Neuron (in vitro differentiated cells): ENCODE measurements at regions not wholly inside any gene's neighbourhood (a gene's known extent, or its start where the extent isn't known, plus 50 kb on each side); places are given as distances from the start of the nearest gene placed in this dataset.

Source experiments
- H2AFZ ChIP-seq: one replicate; pipeline ENCODE4 v1.6.1; 2013; ENCODE audit warnings: low read depth, mild to moderate bottlenecking, inconsistent platforms, low read length, moderate library complexity
- H3K27me3 ChIP-seq: one replicate; pipeline ENCODE4 v1.6.1; 2013; ENCODE audit warnings: low read length; ENCODE audit not compliant: insufficient read depth
- H3K36me3 ChIP-seq: one replicate; pipeline ENCODE4 v1.6.1; 2013; ENCODE audit warnings: low read length; ENCODE audit not compliant: insufficient read depth
- H3K4me1 ChIP-seq: one replicate; pipeline ENCODE4 v1.6.1; 2013; ENCODE audit warnings: low read length; ENCODE audit not compliant: insufficient read depth
- H3K4me3 ChIP-seq: 2 replicates; pipeline ENCODE4 v1.5.1; 2013; ENCODE audit warnings: mild to moderate bottlenecking, low read length, moderate library complexity
- H3K9me3 ChIP-seq: one replicate; pipeline ENCODE4 v1.6.1; 2013; ENCODE audit warnings: low read length

GRCh38 chr2:144959416-144959815 is 439.5 kb upstream of the ZEB2 start:
- no peaks in the 10 kb centered on the region for H3K36me3 ChIP-seq

GRCh38 chr2:144950899-144951560 is 431.1 kb upstream of the ZEB2 start:
- H3K27me3 ChIP-seq = no peaks in the 10 kb centered on the region
- no peaks in the 10 kb centered on the region for H3K9me3 ChIP-seq
- H3K4me1 ChIP-seq = peaks cover 6% of the 10 kb centered on the region
- no peaks in the 10 kb centered on the region for H3K36me3 ChIP-seq
- no peak overlapping the region for H2AFZ ChIP-seq
- no peak overlapping the region for H3K4me3 ChIP-seq

More at GRCh38 chr2:144959416-144959815, 439.5 kb upstream of the ZEB2 start:
- Histone ChIP-seq H3K4me1 (peaks cover 7% of the 10 kb centered on the region), H2AFZ (no peak overlapping the region), H3K9me3 (no peaks in the 10 kb centered on the region), H3K4me3 (no peak overlapping the region), H3K27me3 (no peaks in the 10 kb centered on the region)

GRCh38 chr2:144948205-144948855 is 428.4 kb upstream of the ZEB2 start:
- Histone ChIP-seq H3K36me3 (no peaks in the 10 kb centered on the region), H3K27me3 (no peaks in the 10 kb centered on the region), H3K4me1 (peaks cover 13% of the 10 kb centered on the region), H3K9me3 (no peaks in the 10 kb centered on the region), H3K4me3 (no peak overlapping the region), H2AFZ (no peak overlapping the region)

GRCh38 chr2:144947709-144948037 is 427.8 kb upstream of the ZEB2 start:
- no peaks in the 10 kb centered on the region for H3K9me3 ChIP-seq
- H3K4me1 ChIP-seq = peaks cover 13% of the 10 kb centered on the region
- no peak overlapping the region for H3K4me3 ChIP-seq
- H3K27me3 ChIP-seq = no peaks in the 10 kb centered on the region
- H2AFZ ChIP-seq = no peak overlapping the region
- H3K36me3 ChIP-seq = no peaks in the 10 kb centered on the region

- no peak overlapping the region for H3K4me3 ChIP-seq
Observed at GRCh38 chr2:144946263-144946662, 426.3 kb upstream of the ZEB2 start.

GRCh38 chr2:144944546-144945220 is 424.8 kb upstream of the ZEB2 start:
- Histone ChIP-seq H3K4me1 (peaks cover 7% of the 10 kb centered on the region), H3K4me3 (no peak overlapping the region), H2AFZ (no peak overlapping the region)

More at GRCh38 chr2:144946263-144946662, 426.3 kb upstream of the ZEB2 start:
- H3K27me3 ChIP-seq = no peaks in the 10 kb centered on the region
- peaks cover 11% of the 10 kb centered on the region for H3K4me1 ChIP-seq
- no peaks in the 10 kb centered on the region for H3K9me3 ChIP-seq
- H2AFZ ChIP-seq = no peak overlapping the region
- H3K36me3 ChIP-seq = no peaks in the 10 kb centered on the region

GRCh38 chr2:144943986-144944385 is 424.1 kb upstream of the ZEB2 start:
- no peak overlapping the region for H2AFZ ChIP-seq
- H3K4me1 ChIP-seq = peaks cover 7% of the 10 kb centered on the region
- no peak overlapping the region for H3K4me3 ChIP-seq
- H3K9me3 ChIP-seq = no peaks in the 10 kb centered on the region
- no peaks in the 10 kb centered on the region for H3K27me3 ChIP-seq
- no peaks in the 10 kb centered on the region for H3K36me3 ChIP-seq

More at GRCh38 chr2:144944546-144945220, 424.8 kb upstream of the ZEB2 start:
- Histone ChIP-seq H3K36me3 (no peaks in the 10 kb centered on the region), H3K9me3 (no peaks in the 10 kb centered on the region), H3K27me3 (no peaks in the 10 kb centered on the region)

GRCh38 chr2:144943293-144943941 is 423.5 kb upstream of the ZEB2 start:
- Histone ChIP-seq H3K4me1 (peaks cover 7% of the 10 kb centered on the region), H3K4me3 (no peak overlapping the region), H2AFZ (no peak overlapping the region), H3K36me3 (no peaks in the 10 kb centered on the region), H3K27me3 (no peaks in the 10 kb centered on the region), H3K9me3 (no peaks in the 10 kb centered on the region)

- Histone ChIP-seq H3K36me3 (no peaks in the 10 kb centered on the region), H3K9me3 (no peaks in the 10 kb centered on the region), H3K27me3 (no peaks in the 10 kb centered on the region), H3K4me1 (peaks cover 7% of the 10 kb centered on the region), H3K4me3 (no peak overlapping the region), H2AFZ (no peak overlapping the region)
Observed at GRCh38 chr2:144942516-144943256, 422.8 kb upstream of the ZEB2 start.

GRCh38 chr2:144941743-144942488 is 422.0 kb upstream of the ZEB2 start:
- Histone ChIP-seq H3K9me3 (no peaks in the 10 kb centered on the region), H3K36me3 (no peaks in the 10 kb centered on the region), H3K4me1 (peaks cover 7% of the 10 kb centered on the region), H3K27me3 (no peaks in the 10 kb centered on the region), H3K4me3 (no peak overlapping the region), H2AFZ (no peak overlapping the region)

- Histone ChIP-seq H3K27me3 (no peaks in the 10 kb centered on the region), H3K9me3 (no peaks in the 10 kb centered on the region), H3K36me3 (no peaks in the 10 kb centered on the region), H3K4me1 (peaks cover 3% of the 10 kb centered on the region), H2AFZ (no peak overlapping the region), H3K4me3 (no peak overlapping the region)
Observed at GRCh38 chr2:144939590-144939989, 419.7 kb upstream of the ZEB2 start.
